H1 (cell line): ENCODE measurements at regions not wholly inside any gene's neighbourhood (a gene's known extent, or its start where the extent isn't known, plus 50 kb on each side); places are given as distances from the start of the nearest gene placed in this dataset.

ENCODE experiments used
- CTCF ChIA-PET: fragments of 300-600 bp; sonication (Branson Sonifier 250); formaldehyde crosslinking; loops from one replicate; lab custom pipeline; 2021; ENCODE audit not compliant: partially characterized antibody; lab: Charles Lee
- POLR2A ChIA-PET: fragments of 300-600 bp; sonication (Branson Sonifier 250); formaldehyde crosslinking; loops from one replicate; lab custom pipeline; 2021; ENCODE audit warnings: inconsistent platforms; ENCODE audit not compliant: partially characterized antibody; lab: Charles Lee
- DNase-seq, 2 experiments: peaks; one replicate each; pipeline versions ENCODE4 v3.0.0 to v3.0.0-alpha.2; 2010 to 2022; ENCODE audit warnings: low spot score in 2 of 2, low read depth in 1 of 2, mixed read lengths in 1 of 2
- FAIRE-seq: peaks from 2 replicates; lab custom pipeline; 2011; peaks lifted over from hg19 to GRCh38; lab: Jason Lieb, UNC
- H2AFZ ChIP-seq: 2 replicates; pipeline ENCODE4 v1.8.1; 2012; ENCODE audit warnings: low read length, inconsistent platforms
- H2AK5ac ChIP-seq: 2 replicates; pipeline ENCODE4 v1.6.1; 2013; ENCODE audit warnings: low read depth, low read length
- H2BK120ac ChIP-seq: replicated peaks from 2 replicates; pipeline ENCODE3; 2013; ENCODE audit warnings: low read depth, low read length, inconsistent platforms
- H2BK12ac ChIP-seq: 2 replicates; pipeline ENCODE4 v1.6.1; 2013; ENCODE audit warnings: low read depth, low read length
- H2BK15ac ChIP-seq: 2 replicates; pipeline ENCODE4 v1.6.1; 2013; ENCODE audit warnings: low read length
- H2BK20ac ChIP-seq: 2 replicates; pipeline ENCODE4 v1.6.1; 2013; ENCODE audit warnings: low read length
- H2BK5ac ChIP-seq: 2 replicates; pipeline ENCODE4 v1.6.1; 2013; ENCODE audit warnings: low read depth, low read length
- H3K14ac ChIP-seq: 2 replicates; pipeline ENCODE4 v1.6.1; 2013; ENCODE audit warnings: inconsistent platforms; ENCODE audit not compliant: insufficient read length
- H3K18ac ChIP-seq: 2 replicates; pipeline ENCODE4 v1.6.1; 2013; ENCODE audit warnings: low read length; ENCODE audit errors: extremely low read depth
- H3K23ac ChIP-seq: 2 replicates; pipeline ENCODE4 v1.6.1; 2013; ENCODE audit warnings: inconsistent platforms; ENCODE audit not compliant: insufficient read length
- H3K23me2 ChIP-seq: 2 replicates; pipeline ENCODE4 v1.6.1; 2013; ENCODE audit warnings: low read depth, low read length
- H3K27ac ChIP-seq: 2 replicates; pipeline ENCODE4 v1.6.1; 2011; ENCODE audit warnings: low read depth, low read length, inconsistent platforms
- H3K27me3 ChIP-seq, 4 experiments: replicated peaks in 1 of 4; 1 replicate in 1 of 4; 2 replicates in 3 of 4; pipeline versions ENCODE4 v1.6.1 to v1.8.1; 2011 to 2013; ENCODE audit warnings: low read length in 3 of 4, mild to moderate bottlenecking in 3 of 4, inconsistent platforms in 2 of 4, mixed read lengths in 2 of 4, moderate library complexity in 1 of 4; ENCODE audit not compliant: control insufficient read depth in 3 of 4, insufficient read depth in 3 of 4; ENCODE audit errors: extremely low read depth in 1 of 4
- H3K36me3 ChIP-seq, 4 experiments: 2 replicates each; pipeline versions ENCODE4 v1.6.1 to v1.8.1; 2011 to 2013; ENCODE audit warnings: mild to moderate bottlenecking in 4 of 4, low read length in 3 of 4, moderate library complexity in 2 of 4, control low read depth in 1 of 4, inconsistent platforms in 1 of 4; ENCODE audit not compliant: insufficient read depth in 4 of 4, control insufficient read depth in 2 of 4
- H3K4ac ChIP-seq: replicated peaks from 2 replicates; pipeline ENCODE3; 2013; ENCODE audit warnings: low read length, low read depth, mixed read lengths, inconsistent platforms; ENCODE audit not compliant: insufficient read length
- H3K4me1 ChIP-seq, 4 experiments: replicated peaks in 1 of 4; 1 replicate in 1 of 4; 2 replicates in 3 of 4; pipeline versions ENCODE4 v1.6.1 to v1.8.1; 2011 to 2013; ENCODE audit warnings: low read length in 3 of 4, inconsistent platforms in 2 of 4, mixed read lengths in 1 of 4; ENCODE audit not compliant: insufficient read depth in 4 of 4, control insufficient read depth in 3 of 4
- H3K4me2 ChIP-seq, 2 experiments: 2 replicates each; pipeline versions ENCODE4 v1.6.1 to v1.8.1; 2011 to 2013; ENCODE audit warnings: low read depth in 2 of 2, low read length in 2 of 2, control low read depth in 1 of 2, inconsistent platforms in 1 of 2, mild to moderate bottlenecking in 1 of 2; ENCODE audit not compliant: insufficient read depth in 1 of 2
- H3K4me3 ChIP-seq, 4 experiments: fragments of 200-600, 300-600 bp in 1 of 4; sonication (generic), shearing (Covaris generic), sonication (Bioruptor Twin) in 1 of 4; 2 replicates each; pipeline versions ENCODE4 v1.5.1 to v1.8.1; 2011 to 2016; ENCODE audit warnings: low read length in 4 of 4, low read depth in 3 of 4, control low read depth in 2 of 4, inconsistent platforms in 2 of 4, mild to moderate bottlenecking in 2 of 4, mixed read lengths in 1 of 4, moderate library complexity in 1 of 4; ENCODE audit not compliant: insufficient read depth in 2 of 4; ENCODE audit errors: extremely low read depth in 1 of 4
- H3K56ac ChIP-seq: replicated peaks from 2 replicates; pipeline ENCODE3; 2013; ENCODE audit warnings: low read depth, mild to moderate bottlenecking, mixed read lengths, low read length, inconsistent platforms; ENCODE audit not compliant: insufficient read length
- H3K79me1 ChIP-seq: 2 replicates; pipeline ENCODE4 v1.6.1; 2013; ENCODE audit warnings: low read depth, low read length, control low read depth
- H3K79me2 ChIP-seq, 2 experiments: 2 replicates each; pipeline versions ENCODE4 v1.6.1 to v1.8.1; 2012 to 2013; ENCODE audit warnings: low read length in 2 of 2, mild to moderate bottlenecking in 2 of 2, inconsistent platforms in 1 of 2; ENCODE audit not compliant: insufficient read depth in 2 of 2, control insufficient read depth in 1 of 2
- H3K9ac ChIP-seq, 4 experiments: replicated peaks in 1 of 4; 1 replicate in 1 of 4; 2 replicates in 3 of 4; pipeline versions ENCODE4 v1.6.1 to v1.8.1; 2011 to 2013; ENCODE audit warnings: low read depth in 3 of 4, low read length in 3 of 4, control low read depth in 2 of 4, mild to moderate bottlenecking in 2 of 4, moderate library complexity in 2 of 4, inconsistent platforms in 1 of 4; ENCODE audit errors: extremely low read depth in 1 of 4
- H3K9me3 ChIP-seq, 2 experiments: 2 replicates each; pipeline versions ENCODE4 v1.6.1 to v1.8.1; 2012 to 2013; ENCODE audit warnings: mild to moderate bottlenecking in 2 of 2, moderate library complexity in 2 of 2, control low read depth in 1 of 2, inconsistent platforms in 1 of 2, low read depth in 1 of 2, low read length in 1 of 2, mixed read lengths in 1 of 2; ENCODE audit not compliant: insufficient read depth in 2 of 2
- H4K20me1 ChIP-seq, 2 experiments: replicated peaks in 1 of 2; 2 replicates each; pipeline versions ENCODE3 to v1.8.1; 2011 to 2013; ENCODE audit warnings: inconsistent platforms in 2 of 2, low read length in 2 of 2, mild to moderate bottlenecking in 1 of 2; ENCODE audit not compliant: insufficient read depth in 2 of 2, control insufficient read depth in 1 of 2
- H4K5ac ChIP-seq: 2 replicates; pipeline ENCODE4 v1.6.1; 2013; ENCODE audit warnings: low read length, low read depth, mixed read lengths, inconsistent platforms; ENCODE audit not compliant: insufficient read length
- H4K8ac ChIP-seq: 2 replicates; pipeline ENCODE4 v1.8.0; 2013; ENCODE audit warnings: mild to moderate bottlenecking, moderate library complexity, low read length, inconsistent platforms; ENCODE audit not compliant: insufficient read depth; ENCODE audit errors: extremely low read depth
- H4K91ac ChIP-seq: replicated peaks from 2 replicates; pipeline ENCODE3; 2013; ENCODE audit warnings: low read length, mixed read lengths, inconsistent platforms; ENCODE audit not compliant: insufficient read length
- ATF2 ChIP-seq: IDR thresholded peaks from 2 replicates; pipeline ENCODE4 v1.6.1; 2012; ENCODE audit warnings: low read length, inconsistent platforms
- CHD2 ChIP-seq: IDR thresholded peaks from 2 replicates; pipeline ENCODE4 v1.6.1; 2012; ENCODE audit warnings: low read length, improper control_type of control experiment
- CREB1 ChIP-seq: IDR thresholded peaks from 2 replicates; pipeline ENCODE4 v1.6.1; 2012; ENCODE audit warnings: inconsistent platforms
- EZH2 ChIP-seq: fragments of 200-600 bp; sonication (generic); IDR thresholded peaks from 2 replicates; pipeline ENCODE4 v1.7.1; 2012; ENCODE audit warnings: low read depth, mild to moderate bottlenecking, moderate library complexity, low read length, inconsistent platforms; ENCODE audit not compliant: severe bottlenecking
- FOSL1 ChIP-seq: IDR thresholded peaks from 2 replicates; pipeline ENCODE4 v1.6.1; 2011; ENCODE audit warnings: mild to moderate bottlenecking, low read depth, low read length, moderate library complexity; ENCODE audit not compliant: insufficient read depth
- GTF2F1 ChIP-seq: IDR thresholded peaks from 2 replicates; pipeline ENCODE4 v1.6.1; 2012; ENCODE audit warnings: low read depth, low read length, improper control_type of control experiment, borderline replicate concordance
- HDAC6 ChIP-seq: IDR thresholded peaks from one replicate; pipeline ENCODE4 v1.7.1; 2012; ENCODE audit warnings: low read depth, mild to moderate bottlenecking, inconsistent platforms, low read length, moderate library complexity
- KDM5A ChIP-seq: fragments of 200-600 bp; IDR thresholded peaks from 2 replicates; pipeline ENCODE4 v1.7.1; 2012; ENCODE audit warnings: mild to moderate bottlenecking, low read length, inconsistent platforms, mixed read lengths
- POLR2AphosphoS5 ChIP-seq: IDR thresholded peaks from 2 replicates; pipeline ENCODE4 v1.6.1; 2011; ENCODE audit warnings: low read depth, low read length
- SUZ12 ChIP-seq: fragments of 200-600 bp; sonication (generic); IDR thresholded peaks from 2 replicates; pipeline ENCODE4 v1.6.1; 2012; ENCODE audit warnings: mild to moderate bottlenecking, inconsistent platforms, low read length, moderate library complexity, mixed read lengths
- TEAD4 ChIP-seq: IDR thresholded peaks from 2 replicates; pipeline ENCODE4 v1.6.1; 2012; ENCODE audit warnings: low read depth, low read length, inconsistent platforms, mixed read lengths
- WGBS, 2 experiments: shearing (Covaris generic) in 1 of 2; methylation state at CpG; one replicate each; pipeline versions ENCODE4 v1.1.6 to v1.1.7; 2013 to 2015; ENCODE audit warnings: low lambda C conversion rate in 2 of 2, mixed read lengths in 2 of 2, inconsistent platforms in 1 of 2, low coverage in 1 of 2, missing lambda C conversion rate in 1 of 2; ENCODE audit not compliant: insufficient replicate concordance in 2 of 2, insufficient coverage in 1 of 2, insufficient read length in 1 of 2; ENCODE audit errors: extremely low coverage in 1 of 2, missing lambda C conversion rate in 1 of 2; 5-methylcytosine and 5-hydroxymethylcytosine counted together
- TF ChIP-seq, protein P1 (sequence below): IDR thresholded peaks from 2 replicates; pipeline ENCODE4 v1.6.1; 2011; ENCODE audit warnings: low read length, improper control_type of control experiment

- Histone ChIP-seq H3K79me1 (no peaks in the 10 kb centered on the region), H3K9me3 (no peaks in the 10 kb centered on the region), H2BK20ac (no peak overlapping the region), H3K27ac (no peak overlapping the region), H3K14ac (no peak overlapping the region), H4K91ac (no peak overlapping the region), H4K8ac (no peak overlapping the region), H2BK15ac (no peak overlapping the region), H4K5ac (no peak overlapping the region), H3K23me2 (no peaks in the 10 kb centered on the region), H3K4me1 (peaks cover 0 to 18% (median 5%) of the 10 kb centered on the region in 4 experiments; a peak in 5 of 7 replicates), H3K79me2 (no peaks in the 10 kb centered on the region), H2BK12ac (no peak overlapping the region), H2BK120ac (no peak overlapping the region), H3K56ac (no peak overlapping the region), H3K4ac (no peak overlapping the region), H3K4me2 (no peak overlapping the region), H3K4me3 (no peak overlapping the region), H3K23ac (no peak overlapping the region), H3K27me3 (no peaks in the 10 kb centered on the region), H2AK5ac (no peak overlapping the region), H2AFZ (no peak overlapping the region), H2BK5ac (no peak overlapping the region), H3K9ac (no peak overlapping the region), H3K36me3 (no peaks in the 10 kb centered on the region; a peak in 1 of 8 replicates), H3K18ac (no peak overlapping the region), H4K20me1 (no peaks in the 10 kb centered on the region)
- WGBS, 2 experiments = 90% methylated on average over 3 of the region's 3 CpGs; no CpG with 5 or more reads in 1 of the 2 experiments
- ChIA-PET POLR2A (no interaction called here), CTCF (interaction anchor here (1.3 kb wide), 1 partner anchor 489 kb away, joined by 3 read pairs; no protein-coding TSS in a partner anchor)
- FAIRE-seq (no peak), DNase-seq (no peak)
- no peak for TF ChIP-seq HDAC6
- no peak for TF ChIP-seq GTF2F1
- TF ChIP-seq FOSL1 = no peak
- no peak for TF ChIP-seq TEAD4
- no peak for TF ChIP-seq SUZ12
- no peak for TF ChIP-seq KDM5A
- TF ChIP-seq, protein P1, sequence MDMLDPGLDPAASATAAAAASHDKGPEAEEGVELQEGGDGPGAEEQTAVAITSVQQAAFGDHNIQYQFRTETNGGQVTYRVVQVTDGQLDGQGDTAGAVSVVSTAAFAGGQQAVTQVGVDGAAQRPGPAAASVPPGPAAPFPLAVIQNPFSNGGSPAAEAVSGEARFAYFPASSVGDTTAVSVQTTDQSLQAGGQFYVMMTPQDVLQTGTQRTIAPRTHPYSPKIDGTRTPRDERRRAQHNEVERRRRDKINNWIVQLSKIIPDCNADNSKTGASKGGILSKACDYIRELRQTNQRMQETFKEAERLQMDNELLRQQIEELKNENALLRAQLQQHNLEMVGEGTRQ = no peak
- no peak for TF ChIP-seq EZH2
- TF ChIP-seq ATF2 = no peak
- no peak for TF ChIP-seq POLR2AphosphoS5
- no peak for TF ChIP-seq CREB1
- no peak for TF ChIP-seq CHD2
These were observed 995.9 kb downstream of the MAT2B start for GRCh38 chr5:164501344-164501743.
